H1 (cell line): ENCODE measurements at regions not wholly inside any gene's neighbourhood (a gene's known extent, or its start where the extent isn't known, plus 50 kb on each side); places are given as distances from the start of the nearest gene placed in this dataset.

Experiments
- HDAC6 ChIP-seq: IDR thresholded peaks from one replicate; pipeline ENCODE4 v1.7.1; 2012; ENCODE audit warnings: low read depth, mild to moderate bottlenecking, inconsistent platforms, low read length, moderate library complexity
- KDM4A ChIP-seq: IDR thresholded peaks from one replicate; pipeline ENCODE4 v1.7.1; 2012; ENCODE audit warnings: low read depth, mild to moderate bottlenecking, moderate library complexity, low read length, inconsistent platforms; ENCODE audit not compliant: severe bottlenecking

DNA sequence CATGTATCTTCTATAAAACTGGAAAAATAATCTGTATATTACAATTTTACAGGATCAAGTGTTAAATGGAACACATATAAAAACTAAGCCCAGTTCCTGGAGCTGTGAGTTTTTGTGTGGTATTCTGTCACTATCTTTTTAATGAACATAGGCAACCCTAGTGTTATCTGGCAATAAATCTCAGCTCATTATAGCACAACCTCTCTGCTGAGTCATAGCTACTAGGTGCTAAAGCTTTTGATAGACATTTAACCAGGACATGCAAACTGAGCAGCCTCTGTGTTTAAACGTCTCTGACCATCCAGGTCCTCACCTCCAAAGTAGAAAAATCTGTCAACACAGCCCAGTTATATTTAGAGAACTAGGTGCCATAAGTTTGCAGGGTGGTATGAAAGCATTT lies 91.0 kb upstream of the CARD18 start (continued):
- TF ChIP-seq HDAC6 = no peak
- no peak for TF ChIP-seq KDM4A
